Endothelial cell of umbilical vein (primary cell): ENCODE measurements at regions not wholly inside any gene's neighbourhood (a gene's known extent, or its start where the extent isn't known, plus 50 kb on each side); places are given as distances from the start of the nearest gene placed in this dataset.

Source experiments
- BruUV-seq: library from RNA; stranded (reverse); fragments of 400-500 nt; replicated peaks from 2 replicates; lab custom pipeline; 2021; lab: Mats Ljungman, UMichigan
- CTCF ChIA-PET: fragments of 300-600, 350-600 bp; sonication (Branson Sonifier 250); formaldehyde crosslinking; loops from one replicate; lab custom pipeline; 2021; ENCODE audit warnings: antibody characterized with exemption, inconsistent platforms; lab: Charles Lee
- POLR2A ChIA-PET: fragments of 300-600, 350-600 bp; sonication (Branson Sonifier 250); formaldehyde crosslinking; loops from one replicate; lab custom pipeline; 2021; ENCODE audit warnings: antibody characterized with exemption, inconsistent platforms; lab: Charles Lee
- DNase-seq: peaks from one replicate; pipeline ENCODE4 v3.0.0-alpha.2; 2011; ENCODE audit warnings: low read depth, low spot score
- FAIRE-seq: peaks from 2 replicates; lab custom pipeline; 2011; peaks lifted over from hg19 to GRCh38; lab: Jason Lieb, UNC
- H2AFZ ChIP-seq: 2 replicates; pipeline ENCODE4 v1.6.0; 2012; ENCODE audit warnings: low read depth, low read length, control low read depth, inconsistent platforms
- H3K27ac ChIP-seq: 2 replicates; pipeline ENCODE4 v1.5.1; 2011; ENCODE audit warnings: low read depth, mild to moderate bottlenecking, control low read depth, low read length, moderate library complexity; ENCODE audit not compliant: insufficient read depth
- H3K27me3 ChIP-seq, 2 experiments: 2 replicates each; pipeline versions ENCODE4 v1.6.0 to v1.6.1; 2011; ENCODE audit warnings: low read length in 2 of 2, mixed read lengths in 1 of 2; ENCODE audit not compliant: control insufficient read depth in 2 of 2, insufficient read depth in 2 of 2
- H3K36me3 ChIP-seq, 2 experiments: 2 replicates in 1 of 2; 3 replicates in 1 of 2; pipeline ENCODE4 v1.5.1; 2011; ENCODE audit warnings: low read length in 2 of 2, mild to moderate bottlenecking in 1 of 2, moderate library complexity in 1 of 2; ENCODE audit not compliant: control insufficient read depth in 2 of 2, insufficient read depth in 2 of 2; ENCODE audit errors: extremely low read depth in 1 of 2
- H3K4me1 ChIP-seq: 3 replicates; pipeline ENCODE4 v1.5.1; 2011; ENCODE audit warnings: mild to moderate bottlenecking, low read length; ENCODE audit not compliant: control insufficient read depth, insufficient read depth; ENCODE audit errors: extremely low read depth
- H3K4me2 ChIP-seq: 2 replicates; pipeline ENCODE4 v1.6.1; 2011; ENCODE audit warnings: low read length, control low read depth, mixed read lengths; ENCODE audit not compliant: insufficient read depth
- H3K4me3 ChIP-seq, 3 experiments: fragments of 200-600 bp in 1 of 3; sonication (generic), shearing (Covaris generic) in 1 of 3; replicated peaks in 1 of 3; 2 replicates each; pipeline ENCODE4 v1.5.1; 2011 to 2016; ENCODE audit warnings: control low read depth in 3 of 3, low read length in 3 of 3, mild to moderate bottlenecking in 2 of 3, inconsistent platforms in 1 of 3, low read depth in 1 of 3, moderate library complexity in 1 of 3; ENCODE audit not compliant: insufficient read depth in 1 of 3
- H3K79me2 ChIP-seq: 2 replicates; pipeline ENCODE4 v1.6.0; 2012; ENCODE audit warnings: low read length, inconsistent platforms; ENCODE audit not compliant: control insufficient read depth, insufficient read depth
- H3K9ac ChIP-seq: replicated peaks from 2 replicates; pipeline ENCODE3; 2011; ENCODE audit warnings: low read length, control low read depth; ENCODE audit not compliant: insufficient read depth; ENCODE audit errors: extremely low read depth
- H3K9me1 ChIP-seq: replicated peaks from 3 replicates; pipeline ENCODE4 v1.6.0; 2011; ENCODE audit warnings: mild to moderate bottlenecking, low read length; ENCODE audit not compliant: control insufficient read depth, insufficient read depth; ENCODE audit errors: extremely low read depth
- H3K9me3 ChIP-seq: replicated peaks from 2 replicates; pipeline ENCODE4 v1.5.1; 2012; ENCODE audit warnings: low read length, inconsistent platforms; ENCODE audit not compliant: control insufficient read depth, insufficient read depth
- H4K20me1 ChIP-seq: replicated peaks from 2 replicates; pipeline ENCODE3; 2011; ENCODE audit warnings: mild to moderate bottlenecking, low read length; ENCODE audit not compliant: control insufficient read depth, insufficient read depth; ENCODE audit errors: extremely low read depth
- EZH2 ChIP-seq: IDR thresholded peaks from 2 replicates; pipeline ENCODE4 v1.6.1; 2012; ENCODE audit warnings: borderline replicate concordance, low read depth, mild to moderate bottlenecking, moderate library complexity, low read length, inconsistent platforms; ENCODE audit not compliant: severe bottlenecking
- FOS ChIP-seq: IDR thresholded peaks from 2 replicates; pipeline ENCODE4 v1.6.1; 2011; ENCODE audit warnings: mild to moderate bottlenecking, low read length, moderate library complexity, borderline replicate concordance; ENCODE audit not compliant: insufficient read depth
- GATA2 ChIP-seq: IDR thresholded peaks from 2 replicates; pipeline ENCODE4 v1.7.0; 2011; ENCODE audit warnings: low read depth, mild to moderate bottlenecking, moderate library complexity, mixed read lengths, low read length; ENCODE audit not compliant: insufficient read length, insufficient read depth
- JUN ChIP-seq: IDR thresholded peaks from 2 replicates; pipeline ENCODE4 v1.6.1; 2011; ENCODE audit warnings: borderline replicate concordance, low read depth; ENCODE audit not compliant: insufficient read length, insufficient read depth
- MYC ChIP-seq: IDR thresholded peaks from one replicate; pipeline ENCODE4 v1.6.1; 2011; ENCODE audit warnings: mild to moderate bottlenecking, low read depth, low read length
- POLR2A ChIP-seq: IDR thresholded peaks from 2 replicates; pipeline ENCODE4 v1.6.1; 2012; ENCODE audit warnings: low read depth, mild to moderate bottlenecking, control low read depth, low read length
- POLR2AphosphoS5 ChIP-seq: IDR thresholded peaks from 2 replicates; pipeline ENCODE4 v1.6.1; 2012; ENCODE audit warnings: low read depth, mild to moderate bottlenecking, control low read depth, low read length, moderate library complexity; ENCODE audit not compliant: insufficient read depth
- dilution Hi-C: fragments of 300-500 bp; cut with MboI; formaldehyde crosslinking; loops from one replicate; pipeline ENCODE4 v1.15.0; 2019; ENCODE audit warnings: low sequenced_read_pairs; ENCODE audit not compliant: extremely low pct_ligation_motif_present
- intact Hi-C: fragments of 100-400 bp; cut with micrococcal nuclease; formaldehyde crosslinking; loops from one replicate; pipeline ENCODE4 v1.10.0; 2022
- TF ChIP-seq, protein P1 (sequence below): IDR thresholded peaks from 2 replicates; pipeline ENCODE4 v1.6.1; 2011; ENCODE audit not compliant: insufficient read depth, insufficient read length
- TF ChIP-seq, protein P2 (sequence below), 2 donors: IDR thresholded peaks; 1 replicate in 1 of 2; 2 replicates in 1 of 2; pipeline ENCODE4 v1.5.1; 2011; ENCODE audit warnings: low read length in 2 of 2, mild to moderate bottlenecking in 2 of 2, moderate library complexity in 2 of 2, control low read depth in 1 of 2, inconsistent platforms in 1 of 2, low read depth in 1 of 2; ENCODE audit not compliant: insufficient read depth in 1 of 2; ENCODE audit errors: extremely low read depth in 1 of 2

DNA sequence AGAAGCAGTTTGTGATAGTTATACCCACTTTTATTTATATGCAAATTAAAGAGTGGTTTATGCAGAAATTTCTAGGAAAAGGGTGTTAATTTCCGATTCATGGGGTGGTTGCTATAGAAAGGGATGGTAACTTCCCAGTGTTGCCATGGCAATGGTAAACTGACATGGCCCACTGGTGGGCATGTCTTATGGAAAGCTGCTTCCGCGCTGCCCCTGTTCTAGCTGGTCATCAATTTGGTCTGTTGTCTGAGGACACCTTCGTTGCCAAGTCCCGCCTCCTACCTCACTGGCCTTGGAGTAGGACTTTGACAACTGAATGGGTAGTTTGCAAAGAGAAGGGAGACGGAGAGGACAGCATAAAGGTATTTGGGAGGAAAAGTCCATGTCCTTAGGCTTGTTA lies 74.0 kb upstream of the SMIM23 start:
- Histone ChIP-seq H3K4me1 (no peaks in the 10 kb centered on the region), H3K27me3 (peaks cover 5 to 13% of the 10 kb centered on the region in 2 experiments), H3K4me2 (no peak overlapping the region), H3K9ac (no peak overlapping the region), H3K27ac (no peak overlapping the region), H2AFZ (no peak overlapping the region), H3K4me3 (no peak overlapping the region), H3K9me1 (no peaks in the 10 kb centered on the region), H3K79me2 (no peaks in the 10 kb centered on the region), H3K36me3 (no peaks in the 10 kb centered on the region), H3K9me3 (no peaks in the 10 kb centered on the region), H4K20me1 (no peaks in the 10 kb centered on the region)
- POLR2A ChIA-PET = no interaction called here
- DNase-seq = no peak
- TF ChIP-seq MYC (no peak), GATA2 (no peak), FOS (no peak), JUN (no peak), EZH2 (no peak), POLR2A (no peak), POLR2AphosphoS5 (no peak)
- TF ChIP-seq, protein P1, sequence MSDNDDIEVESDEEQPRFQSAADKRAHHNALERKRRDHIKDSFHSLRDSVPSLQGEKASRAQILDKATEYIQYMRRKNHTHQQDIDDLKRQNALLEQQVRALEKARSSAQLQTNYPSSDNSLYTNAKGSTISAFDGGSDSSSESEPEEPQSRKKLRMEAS = no peak
- TF ChIP-seq, protein P2, sequence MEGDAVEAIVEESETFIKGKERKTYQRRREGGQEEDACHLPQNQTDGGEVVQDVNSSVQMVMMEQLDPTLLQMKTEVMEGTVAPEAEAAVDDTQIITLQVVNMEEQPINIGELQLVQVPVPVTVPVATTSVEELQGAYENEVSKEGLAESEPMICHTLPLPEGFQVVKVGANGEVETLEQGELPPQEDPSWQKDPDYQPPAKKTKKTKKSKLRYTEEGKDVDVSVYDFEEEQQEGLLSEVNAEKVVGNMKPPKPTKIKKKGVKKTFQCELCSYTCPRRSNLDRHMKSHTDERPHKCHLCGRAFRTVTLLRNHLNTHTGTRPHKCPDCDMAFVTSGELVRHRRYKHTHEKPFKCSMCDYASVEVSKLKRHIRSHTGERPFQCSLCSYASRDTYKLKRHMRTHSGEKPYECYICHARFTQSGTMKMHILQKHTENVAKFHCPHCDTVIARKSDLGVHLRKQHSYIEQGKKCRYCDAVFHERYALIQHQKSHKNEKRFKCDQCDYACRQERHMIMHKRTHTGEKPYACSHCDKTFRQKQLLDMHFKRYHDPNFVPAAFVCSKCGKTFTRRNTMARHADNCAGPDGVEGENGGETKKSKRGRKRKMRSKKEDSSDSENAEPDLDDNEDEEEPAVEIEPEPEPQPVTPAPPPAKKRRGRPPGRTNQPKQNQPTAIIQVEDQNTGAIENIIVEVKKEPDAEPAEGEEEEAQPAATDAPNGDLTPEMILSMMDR (IDR thresholded peaks at IDR 0.05; ENCODE audit: extremely low read depth in 1 of 2, insufficient read depth in 1 of 2, low read depth in 1 of 2, low read length in 2 of 2) = no peak
- CTCF ChIA-PET = interaction anchor here (0.7 to 2.1 kb wide), 3 partner anchors 24 to 292 kb away, joined by 3 to 4 read pairs (median 3); partner anchors contain the start of gene FGF18
- no peak for FAIRE-seq
- no TSS peak for BruUV-seq
- dilution Hi-C loops (no loop called here), intact Hi-C loops (no loop called here)
